ENCODE measurements at regions not wholly inside any gene's neighbourhood (a gene's known extent, or its start where the extent isn't known, plus 50 kb on each side); places are given as distances from the start of the nearest gene placed in this dataset.

DNA sequence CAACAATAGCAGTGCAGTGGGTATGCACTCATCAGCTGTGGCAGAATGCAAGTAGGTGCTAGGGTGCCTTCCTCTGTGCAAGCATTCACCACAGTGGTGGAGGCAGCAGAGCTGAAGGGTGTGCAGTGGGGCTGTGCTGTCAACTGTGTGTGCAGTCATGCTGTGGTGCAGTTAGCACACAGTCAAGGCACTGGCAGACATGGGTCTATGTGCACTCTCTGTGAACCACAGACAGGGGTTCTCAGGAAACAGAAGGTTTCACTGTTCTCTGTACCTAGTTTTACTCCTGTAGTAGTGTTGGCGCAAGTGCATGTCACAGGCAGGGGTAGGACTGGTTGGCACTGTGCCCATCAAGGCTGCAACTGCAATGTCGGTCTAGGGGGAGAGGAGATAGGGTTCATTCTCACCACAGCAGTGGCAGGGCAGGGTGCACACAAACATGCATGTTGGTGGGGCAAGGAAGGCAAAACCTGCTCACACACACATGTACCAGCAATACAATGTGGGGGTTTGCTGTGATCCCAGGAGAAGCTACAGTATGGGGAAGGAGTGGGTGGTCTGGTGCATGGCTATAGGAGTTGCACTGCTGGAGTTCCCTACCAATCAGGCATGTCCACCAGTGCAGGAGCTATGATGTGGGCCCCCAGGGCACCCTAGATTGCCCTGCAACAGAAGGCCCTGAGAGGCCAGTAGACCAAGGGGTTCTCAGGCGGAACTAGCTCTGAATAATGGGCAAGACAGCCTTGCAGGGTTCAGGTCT is 242.7 kb upstream of the DDX18 start:
- Histone ChIP-seq H3K79me1 (ENCODE audit: low read depth, low read length) (peaks cover 3% of the 10 kb centered on the region), H3K9me3 (replicated peaks in 1 of 2; ENCODE audit: control insufficient read depth in 2 of 2, insufficient read depth in 1 of 2, low read depth in 1 of 2, low read length in 2 of 2) (peaks cover 5 to 27% of the 10 kb centered on the region in 2 donors), H3K18ac (ENCODE audit: low read length) (no peak overlapping the region), H3K27me3 (ENCODE audit: control insufficient read depth in 3 of 3, insufficient read depth in 3 of 3, low read depth in 1 of 3, low read length in 3 of 3) (no peaks in the 10 kb centered on the region), H3K9ac (ENCODE audit: low read depth, low read length, poor library complexity) (no peak overlapping the region), H3K4ac (ENCODE audit: low read length) (no peak overlapping the region), H3K4me3 (ENCODE audit: low read length in 2 of 2) (no peak overlapping the region), H3K27ac (replicated peaks; ENCODE audit: low read length) (no peak overlapping the region), H2BK5ac (ENCODE audit: low read length) (no peak overlapping the region), H3K4me2 (ENCODE audit: insufficient read depth, low read length, poor library complexity, severe bottlenecking) (no peak overlapping the region), H4K8ac (ENCODE audit: low read depth, low read length) (no peak overlapping the region), H2BK12ac (ENCODE audit: low read length) (peak overlapping the region; percentile 36), H3K23ac (ENCODE audit: low read depth, low read length, poor library complexity) (peak overlapping the region; percentile 57), H3K14ac (ENCODE audit: low read length) (no peak overlapping the region), H2AFZ (ENCODE audit: low read length) (no peak overlapping the region), H4K91ac (ENCODE audit: low read depth, low read length, poor library complexity) (no peak overlapping the region), H2BK120ac (ENCODE audit: low read depth, low read length) (no peak overlapping the region), H3K4me1 (ENCODE audit: control insufficient read depth in 2 of 2, insufficient read depth in 1 of 2, low read depth in 1 of 2, low read length in 2 of 2) (no peaks in the 10 kb centered on the region), H3K36me3 (replicated peaks in 1 of 2; ENCODE audit: control insufficient read depth in 2 of 2, insufficient read depth in 2 of 2, low read length in 2 of 2) (peaks cover 0 to 7% of the 10 kb centered on the region in 2 donors), H2BK15ac (ENCODE audit: low read length) (no peak overlapping the region), H2AK5ac (ENCODE audit: low read depth, low read length) (no peak overlapping the region)
- no peak for DNase-seq (ENCODE audit: low spot score)
- no CpG with 5 or more reads among the region's 3 CpGs for WGBS, 2 donors (ENCODE audit: extremely low coverage in 2 of 2, insufficient read length in 2 of 2, insufficient replicate concordance in 1 of 2)

- Histone ChIP-seq H2BK120ac (ENCODE audit: low read depth, low read length) (no peak overlapping the region), H3K23ac (ENCODE audit: low read depth, low read length, poor library complexity) (no peak overlapping the region), H2BK15ac (ENCODE audit: low read length) (no peak overlapping the region), H2BK12ac (ENCODE audit: low read length) (no peak overlapping the region), H3K14ac (ENCODE audit: low read length) (no peak overlapping the region), H3K4me3 (ENCODE audit: low read length in 2 of 2) (no peak overlapping the region), H3K9ac (ENCODE audit: low read depth, low read length, poor library complexity) (no peak overlapping the region), H3K4ac (ENCODE audit: low read length) (no peak overlapping the region), H3K27ac (replicated peaks; ENCODE audit: low read length) (no peak overlapping the region), H3K27me3 (ENCODE audit: control insufficient read depth in 3 of 3, insufficient read depth in 3 of 3, low read depth in 1 of 3, low read length in 3 of 3) (no peaks in the 10 kb centered on the region), H3K4me1 (ENCODE audit: control insufficient read depth in 2 of 2, insufficient read depth in 1 of 2, low read depth in 1 of 2, low read length in 2 of 2) (no peaks in the 10 kb centered on the region), H2AK5ac (ENCODE audit: low read depth, low read length) (no peak overlapping the region), H4K8ac (ENCODE audit: low read depth, low read length) (no peak overlapping the region), H3K4me2 (ENCODE audit: insufficient read depth, low read length, poor library complexity, severe bottlenecking) (no peak overlapping the region), H3K79me1 (ENCODE audit: low read depth, low read length) (no peaks in the 10 kb centered on the region), H4K91ac (ENCODE audit: low read depth, low read length, poor library complexity) (no peak overlapping the region), H3K18ac (ENCODE audit: low read length) (no peak overlapping the region), H3K36me3 (replicated peaks in 1 of 2; ENCODE audit: control insufficient read depth in 2 of 2, insufficient read depth in 2 of 2, low read length in 2 of 2) (no peaks in the 10 kb centered on the region), H2AFZ (ENCODE audit: low read length) (no peak overlapping the region), H3K9me3 (replicated peaks in 1 of 2; ENCODE audit: control insufficient read depth in 2 of 2, insufficient read depth in 1 of 2, low read depth in 1 of 2, low read length in 2 of 2) (peaks cover 0 to 18% of the 10 kb centered on the region in 2 donors), H2BK5ac (ENCODE audit: low read length) (no peak overlapping the region)
- no CpG with 5 or more reads among the region's 4 CpGs for WGBS, 2 donors (ENCODE audit: extremely low coverage in 2 of 2, insufficient read length in 2 of 2, insufficient replicate concordance in 1 of 2)
- no peak for DNase-seq (ENCODE audit: low spot score)
Measured at GRCh38 chr2:117587310-117587709, 227.2 kb upstream of the DDX18 start.

DNA sequence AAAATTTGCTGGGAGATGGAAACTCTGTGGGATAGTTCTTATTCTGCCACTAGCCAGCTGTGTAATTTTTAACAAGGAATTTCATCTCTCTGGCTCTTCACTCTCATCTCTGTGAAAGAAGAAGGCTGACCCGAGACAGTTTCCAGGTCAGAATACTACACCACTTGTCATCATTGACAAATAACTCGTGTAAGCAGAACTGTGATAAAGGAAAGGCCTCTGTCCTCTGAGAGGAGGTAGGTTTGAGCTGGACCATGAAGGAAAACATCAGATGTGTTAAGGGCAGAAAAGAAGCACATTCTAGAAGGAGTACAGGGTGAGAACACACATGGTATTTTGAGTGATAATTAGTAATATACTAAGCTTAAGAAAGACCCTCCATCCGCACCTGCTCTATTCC is 211.4 kb upstream of the DDX18 start:
- no CpG with 5 or more reads among the region's 3 CpGs for WGBS, 2 donors (ENCODE audit: extremely low coverage in 2 of 2, insufficient read length in 2 of 2, insufficient replicate concordance in 1 of 2)

GRCh38 chr2:117603567-117603966 is 210.9 kb upstream of the DDX18 start:
- Histone ChIP-seq H3K4ac (ENCODE audit: low read length) (no peak overlapping the region), H3K27ac (replicated peaks; ENCODE audit: low read length) (no peak overlapping the region), H3K9me3 (replicated peaks in 1 of 2; ENCODE audit: control insufficient read depth in 2 of 2, insufficient read depth in 1 of 2, low read depth in 1 of 2, low read length in 2 of 2) (peaks cover 0 to 3% of the 10 kb centered on the region in 2 donors), H3K4me3 (ENCODE audit: low read length in 2 of 2) (no peak overlapping the region), H3K79me1 (ENCODE audit: low read depth, low read length) (no peaks in the 10 kb centered on the region), H3K23ac (ENCODE audit: low read depth, low read length, poor library complexity) (no peak overlapping the region), H2BK5ac (ENCODE audit: low read length) (no peak overlapping the region), H3K14ac (ENCODE audit: low read length) (no peak overlapping the region), H2AFZ (ENCODE audit: low read length) (no peak overlapping the region), H3K36me3 (replicated peaks in 1 of 2; ENCODE audit: control insufficient read depth in 2 of 2, insufficient read depth in 2 of 2, low read length in 2 of 2) (peaks cover 0 to 47% of the 10 kb centered on the region in 2 donors), H2BK12ac (ENCODE audit: low read length) (no peak overlapping the region), H3K4me1 (ENCODE audit: control insufficient read depth in 2 of 2, insufficient read depth in 1 of 2, low read depth in 1 of 2, low read length in 2 of 2) (peaks cover 8 to 9% of the 10 kb centered on the region in 2 donors), H4K91ac (ENCODE audit: low read depth, low read length, poor library complexity) (no peak overlapping the region), H4K8ac (ENCODE audit: low read depth, low read length) (no peak overlapping the region), H2AK5ac (ENCODE audit: low read depth, low read length) (no peak overlapping the region), H3K4me2 (ENCODE audit: insufficient read depth, low read length, poor library complexity, severe bottlenecking) (no peak overlapping the region), H2BK15ac (ENCODE audit: low read length) (no peak overlapping the region), H2BK120ac (ENCODE audit: low read depth, low read length) (no peak overlapping the region), H3K27me3 (ENCODE audit: control insufficient read depth in 3 of 3, insufficient read depth in 3 of 3, low read depth in 1 of 3, low read length in 3 of 3) (no peaks in the 10 kb centered on the region), H3K18ac (ENCODE audit: low read length) (peak overlapping the region; percentile 67), H3K9ac (ENCODE audit: low read depth, low read length, poor library complexity) (no peak overlapping the region)
- no CpG with 5 or more reads among the region's 5 CpGs for WGBS, 2 donors (ENCODE audit: extremely low coverage in 2 of 2, insufficient read length in 2 of 2, insufficient replicate concordance in 1 of 2)
- peak; percentile 9 for DNase-seq (ENCODE audit: low spot score)

More for the DNA sequence above, 211.4 kb upstream of the DDX18 start:
- no peak for DNase-seq (ENCODE audit: low spot score)
- H3K36me3 ChIP-seq (replicated peaks in 1 of 2; ENCODE audit: control insufficient read depth in 2 of 2, insufficient read depth in 2 of 2, low read length in 2 of 2) = peaks cover 0 to 50% of the 10 kb centered on the region in 2 donors
- H2BK5ac ChIP-seq (ENCODE audit: low read length) = no peak overlapping the region
- H3K4me3 ChIP-seq (ENCODE audit: low read length in 2 of 2) = no peak overlapping the region
- H3K9me3 ChIP-seq (replicated peaks in 1 of 2; ENCODE audit: control insufficient read depth in 2 of 2, insufficient read depth in 1 of 2, low read depth in 1 of 2, low read length in 2 of 2) = peaks cover 0 to 7% of the 10 kb centered on the region in 2 donors
- no peaks in the 10 kb centered on the region for H3K27me3 ChIP-seq (ENCODE audit: control insufficient read depth in 3 of 3, insufficient read depth in 3 of 3, low read depth in 1 of 3, low read length in 3 of 3)
- no peak overlapping the region for H2BK15ac ChIP-seq (ENCODE audit: low read length)
- H2AFZ ChIP-seq (ENCODE audit: low read length) = no peak overlapping the region
- no peak overlapping the region for H3K23ac ChIP-seq (ENCODE audit: low read depth, low read length, poor library complexity)
- H3K4me2 ChIP-seq (ENCODE audit: insufficient read depth, low read length, poor library complexity, severe bottlenecking) = no peak overlapping the region
- no peak overlapping the region for H3K27ac ChIP-seq (replicated peaks; ENCODE audit: low read length)
- no peak overlapping the region for H2AK5ac ChIP-seq (ENCODE audit: low read depth, low read length)
- H3K4ac ChIP-seq (ENCODE audit: low read length) = no peak overlapping the region
- H3K4me1 ChIP-seq (ENCODE audit: control insufficient read depth in 2 of 2, insufficient read depth in 1 of 2, low read depth in 1 of 2, low read length in 2 of 2) = peaks cover 8 to 9% of the 10 kb centered on the region in 2 donors
- no peak overlapping the region for H4K8ac ChIP-seq (ENCODE audit: low read depth, low read length)
- no peaks in the 10 kb centered on the region for H3K79me1 ChIP-seq (ENCODE audit: low read depth, low read length)
- H3K9ac ChIP-seq (ENCODE audit: low read depth, low read length, poor library complexity) = no peak overlapping the region
- H2BK120ac ChIP-seq (ENCODE audit: low read depth, low read length) = no peak overlapping the region
- H2BK12ac ChIP-seq (ENCODE audit: low read length) = no peak overlapping the region
- no peak overlapping the region for H4K91ac ChIP-seq (ENCODE audit: low read depth, low read length, poor library complexity)
- no peak overlapping the region for H3K18ac ChIP-seq (ENCODE audit: low read length)
- no peak overlapping the region for H3K14ac ChIP-seq (ENCODE audit: low read length)

Data from neuronal stem cell (in vitro differentiated cells).